ENCODE measurements at regions not wholly inside any gene's neighbourhood (a gene's known extent, or its start where the extent isn't known, plus 50 kb on each side); places are given as distances from the start of the nearest gene placed in this dataset.
A peak's percentile ranks its signal among the peaks of the same experiment; 100 is the strongest.

- ATAC-seq, result no peak
These were observed 172.4 kb upstream of the AGR3 start for GRCh38 chr7:17054206-17054605.

GRCh38 chr7:17054836-17055235 lies 173.1 kb upstream of the AGR3 start:
- no peak for ATAC-seq

GRCh38 chr7:17055596-17055995 lies 173.8 kb upstream of the AGR3 start:
- ATAC-seq, result no peak

GRCh38 chr7:17056491-17057142 lies 174.8 kb upstream of the AGR3 start:
- ATAC-seq, result no peak

- ATAC-seq, result no peak
These were observed 175.3 kb upstream of the AGR3 start for GRCh38 chr7:17057143-17057509.

GRCh38 chr7:17058568-17058967 lies 176.8 kb upstream of the AGR3 start:
- ATAC-seq, result no peak

- no peak for ATAC-seq
These were observed 178.3 kb upstream of the AGR3 start for GRCh38 chr7:17060051-17060450.

GRCh38 chr7:17061443-17061842 lies 179.7 kb upstream of the AGR3 start:
- no peak for ATAC-seq

GRCh38 chr7:17062151-17063044 lies 180.6 kb upstream of the AGR3 start:
- ATAC-seq, result no peak

GRCh38 chr7:17063045-17063383 lies 181.2 kb upstream of the AGR3 start:
- ATAC-seq, result peak; percentile 17 to 38

- no peak for ATAC-seq
These were observed 185.9 kb upstream of the AGR3 start for GRCh38 chr7:17067691-17068090.

GRCh38 chr7:17069146-17069545 lies 187.4 kb upstream of the AGR3 start:
- peak in 1 of 2 donors; percentile 35 for ATAC-seq

GRCh38 chr7:17070231-17070708 lies 188.5 kb upstream of the AGR3 start:
- ATAC-seq, result no peak

GRCh38 chr7:17071866-17072265 lies 190.1 kb upstream of the AGR3 start:
- peak in 1 of 2 donors; percentile 27 for ATAC-seq

- ATAC-seq, result no peak
These were observed 193.9 kb upstream of the AGR3 start for GRCh38 chr7:17075601-17076255.

- no peak for ATAC-seq
These were observed 196.5 kb upstream of the AGR3 start for GRCh38 chr7:17078298-17078697.

GRCh38 chr7:17083392-17084165 lies 201.8 kb upstream of the AGR3 start:
- no peak for ATAC-seq

- ATAC-seq, result no peak
These were observed 202.3 kb upstream of the AGR3 start for GRCh38 chr7:17084166-17084475.

- no peak for ATAC-seq
These were observed 203.4 kb upstream of the AGR3 start for GRCh38 chr7:17085186-17085585.

GRCh38 chr7:17086403-17086802 lies 204.6 kb upstream of the AGR3 start:
- ATAC-seq, result no peak

- ATAC-seq, result no peak
These were observed 207.7 kb upstream of the AHR start for GRCh38 chr7:17090751-17091150.

GRCh38 chr7:17093461-17093860 lies 205.0 kb upstream of the AHR start:
- ATAC-seq, result no peak

GRCh38 chr7:17094963-17095574 lies 203.4 kb upstream of the AHR start:
- no peak for ATAC-seq
